Astrocyte (in vitro differentiated cells and primary cell): ENCODE measurements at regions not wholly inside any gene's neighbourhood (a gene's known extent, or its start where the extent isn't known, plus 50 kb on each side); places are given as distances from the start of the nearest gene placed in this dataset.

Source experiments
- DNase-seq: peaks from one replicate; pipeline ENCODE4 v3.0.0-alpha.2; 2010; ENCODE audit warnings: low read depth
- FAIRE-seq: peaks from 2 replicates; lab custom pipeline; 2011; peaks lifted over from hg19 to GRCh38; lab: Jason Lieb, UNC
- H2AFZ ChIP-seq: 2 replicates; pipeline ENCODE4 v1.6.0; 2012; ENCODE audit warnings: low read depth, low read length, inconsistent platforms
- H3K27ac ChIP-seq: 2 replicates; pipeline ENCODE4 v1.5.1; 2011; ENCODE audit warnings: low read depth, low read length, inconsistent platforms
- H3K27me3 ChIP-seq: 2 replicates; pipeline ENCODE4 v1.6.0; 2011; ENCODE audit warnings: low read length, inconsistent platforms; ENCODE audit not compliant: insufficient read depth
- H3K36me3 ChIP-seq: 2 replicates; pipeline ENCODE4 v1.5.1; 2011; ENCODE audit warnings: low read length, inconsistent platforms; ENCODE audit not compliant: insufficient read depth
- H3K4me1 ChIP-seq: 2 replicates; pipeline ENCODE4 v1.5.1; 2011; ENCODE audit warnings: low read length, inconsistent platforms; ENCODE audit not compliant: insufficient read depth
- H3K4me2 ChIP-seq: 2 replicates; pipeline ENCODE4 v1.6.0; 2012; ENCODE audit warnings: low read length, inconsistent platforms
- H3K4me3 ChIP-seq: 2 replicates; pipeline ENCODE4 v1.5.1; 2011; ENCODE audit warnings: low read depth, mild to moderate bottlenecking, low read length, inconsistent platforms; ENCODE audit not compliant: insufficient read depth
- H3K79me2 ChIP-seq: 2 replicates; pipeline ENCODE4 v1.6.0; 2012; ENCODE audit warnings: mild to moderate bottlenecking, low read length, inconsistent platforms; ENCODE audit not compliant: insufficient read depth
- H3K9ac ChIP-seq: 2 replicates; pipeline ENCODE4 v1.6.0; 2012; ENCODE audit warnings: mild to moderate bottlenecking, low read length, inconsistent platforms
- H3K9me3 ChIP-seq: 2 replicates; pipeline ENCODE4 v1.5.1; 2012; ENCODE audit warnings: low read depth, mild to moderate bottlenecking, low read length, inconsistent platforms; ENCODE audit not compliant: insufficient read depth
- H4K20me1 ChIP-seq: 2 replicates; pipeline ENCODE4 v1.6.0; 2012; ENCODE audit warnings: low read length, inconsistent platforms; ENCODE audit not compliant: insufficient read depth
- H3K27ac Mint-ChIP-seq: one replicate; pipeline ENCODE4 v1.8.0; 2021; ENCODE audit warnings: mild to moderate bottlenecking, mixed read lengths; ENCODE audit not compliant: unreplicated experiment
- H3K27me3 Mint-ChIP-seq: one replicate; pipeline ENCODE4 v1.8.0; 2021; ENCODE audit warnings: low read depth, mixed read lengths; ENCODE audit not compliant: unreplicated experiment
- H3K36me3 Mint-ChIP-seq: one replicate; pipeline ENCODE4 v1.8.0; 2021; ENCODE audit warnings: low read depth, mixed read lengths; ENCODE audit not compliant: unreplicated experiment
- H3K4me1 Mint-ChIP-seq: one replicate; pipeline ENCODE4 v1.8.0; 2021; ENCODE audit warnings: low read depth, mixed read lengths; ENCODE audit not compliant: unreplicated experiment
- H3K4me3 Mint-ChIP-seq: one replicate; pipeline ENCODE4 v1.8.0; 2021; ENCODE audit warnings: mild to moderate bottlenecking, moderate library complexity, mixed read lengths; ENCODE audit not compliant: unreplicated experiment
- H3K9me3 Mint-ChIP-seq: one replicate; pipeline ENCODE4 v1.8.0; 2021; ENCODE audit warnings: mild to moderate bottlenecking, mixed read lengths; ENCODE audit not compliant: unreplicated experiment
- CTCF ChIP-seq: IDR thresholded peaks from 2 replicates; pipeline ENCODE4 v1.5.1; 2011; ENCODE audit warnings: low read depth, mild to moderate bottlenecking, inconsistent platforms, low read length, moderate library complexity; ENCODE audit not compliant: insufficient read depth
- EZH2 ChIP-seq: IDR thresholded peaks from 2 replicates; pipeline ENCODE4 v1.6.1; 2012; ENCODE audit warnings: mild to moderate bottlenecking, low read length, inconsistent platforms; ENCODE audit not compliant: insufficient read depth

DNA sequence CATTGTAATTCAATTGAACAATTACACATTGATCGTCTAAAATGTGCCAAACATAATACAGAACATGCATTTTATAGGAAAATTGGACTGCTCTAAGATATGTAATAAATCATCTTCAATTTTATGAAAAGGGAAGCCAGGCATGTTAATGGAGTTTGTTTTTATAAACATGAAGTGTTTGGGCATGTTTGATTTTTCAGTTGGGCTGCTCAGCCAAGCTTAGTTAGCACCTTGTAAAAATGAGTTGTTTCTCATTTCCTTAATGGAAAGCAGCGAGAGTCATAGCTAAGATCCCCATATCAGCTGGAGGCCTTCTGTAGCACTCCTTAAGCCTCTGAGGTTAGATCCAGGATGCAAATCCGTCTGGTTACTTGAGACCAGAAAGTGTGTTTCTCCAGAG, 422.3 kb downstream of the SPRY2 start:
- H3K9ac ChIP-seq, result no peak overlapping the region
- peaks cover 14% of the 10 kb centered on the region for H3K9me3 Mint-ChIP-seq
- no peak overlapping the region for H3K4me3 Mint-ChIP-seq
- TF ChIP-seq CTCF (no peak), EZH2 (no peak)
- H3K4me2 ChIP-seq, result no peak overlapping the region
- peaks cover 11% of the 10 kb centered on the region for H3K4me1 Mint-ChIP-seq
- H3K27me3 ChIP-seq, result no peaks in the 10 kb centered on the region
- no peaks in the 10 kb centered on the region for H3K36me3 ChIP-seq
- H3K27ac ChIP-seq, result no peak overlapping the region
- FAIRE-seq, result no peak
- H3K27ac Mint-ChIP-seq, result peak overlapping the region; percentile 23
- H3K79me2 ChIP-seq, result no peaks in the 10 kb centered on the region
- H3K4me1 ChIP-seq, result no peaks in the 10 kb centered on the region
- H2AFZ ChIP-seq, result no peak overlapping the region
- H3K36me3 Mint-ChIP-seq, result no peaks in the 10 kb centered on the region
- no peaks in the 10 kb centered on the region for H3K27me3 Mint-ChIP-seq
- no peak for DNase-seq
- H4K20me1 ChIP-seq, result no peaks in the 10 kb centered on the region
- no peaks in the 10 kb centered on the region for H3K9me3 ChIP-seq
- no peak overlapping the region for H3K4me3 ChIP-seq

DNA sequence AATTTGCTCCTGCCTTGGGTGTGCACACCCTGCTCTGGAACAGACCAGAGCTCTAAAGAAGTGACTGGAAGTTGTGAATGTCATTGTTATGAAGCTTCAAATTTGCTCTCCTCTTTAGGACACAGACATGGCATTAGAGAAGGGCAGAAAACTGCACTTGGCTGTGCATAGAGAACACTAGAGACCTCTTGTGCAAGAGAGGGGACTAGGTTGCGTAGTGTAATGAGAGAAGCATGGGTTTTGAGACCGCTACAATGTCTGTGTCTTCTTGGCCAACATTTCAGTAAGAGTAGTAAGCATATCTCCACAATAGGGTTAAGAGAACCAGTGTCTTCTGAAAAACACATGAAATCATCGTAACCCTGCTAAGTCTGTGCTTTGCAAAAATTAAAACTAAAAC, 423.3 kb downstream of the SPRY2 start:
- no peak overlapping the region for H3K4me3 ChIP-seq
- no peak for TF ChIP-seq CTCF
- TF ChIP-seq EZH2, result no peak
- Mint-ChIP-seq H3K4me1 (peaks cover 11% of the 10 kb centered on the region), H3K27ac (no peak overlapping the region), H3K9me3 (peaks cover 9% of the 10 kb centered on the region), H3K36me3 (no peaks in the 10 kb centered on the region), H3K27me3 (no peaks in the 10 kb centered on the region), H3K4me3 (no peak overlapping the region)
- peak; percentile 62 for FAIRE-seq
- H4K20me1 ChIP-seq, result no peaks in the 10 kb centered on the region
- no peaks in the 10 kb centered on the region for H3K4me1 ChIP-seq
- no peak overlapping the region for H3K4me2 ChIP-seq
- H2AFZ ChIP-seq, result no peak overlapping the region
- no peaks in the 10 kb centered on the region for H3K9me3 ChIP-seq
- no peaks in the 10 kb centered on the region for H3K79me2 ChIP-seq
- H3K36me3 ChIP-seq, result no peaks in the 10 kb centered on the region
- H3K9ac ChIP-seq, result no peak overlapping the region
- H3K27me3 ChIP-seq, result no peaks in the 10 kb centered on the region
- DNase-seq, result no peak
- H3K27ac ChIP-seq, result no peak overlapping the region

- FAIRE-seq (no peak), DNase-seq (no peak)
- Mint-ChIP-seq H3K9me3 (no peaks in the 10 kb centered on the region), H3K27ac (no peak overlapping the region), H3K27me3 (no peaks in the 10 kb centered on the region), H3K4me1 (peaks cover 11% of the 10 kb centered on the region), H3K36me3 (no peaks in the 10 kb centered on the region), H3K4me3 (no peak overlapping the region)
- no peak overlapping the region for H3K4me3 ChIP-seq
- H3K4me2 ChIP-seq, result no peak overlapping the region
- peaks cover 4% of the 10 kb centered on the region for H3K4me1 ChIP-seq
- no peaks in the 10 kb centered on the region for H3K27me3 ChIP-seq
- H3K79me2 ChIP-seq, result no peaks in the 10 kb centered on the region
- TF ChIP-seq CTCF (no peak), EZH2 (no peak)
- H4K20me1 ChIP-seq, result no peaks in the 10 kb centered on the region
- no peaks in the 10 kb centered on the region for H3K36me3 ChIP-seq
- no peak overlapping the region for H3K9ac ChIP-seq
- H3K27ac ChIP-seq, result no peak overlapping the region
- no peak overlapping the region for H2AFZ ChIP-seq
- H3K9me3 ChIP-seq, result no peaks in the 10 kb centered on the region
These were observed 425.7 kb downstream of the SPRY2 start for GRCh38 chr13:79915114-79915811.
